GM12891 (cell line): ENCODE measurements at regions not wholly inside any gene's neighbourhood (a gene's known extent, or its start where the extent isn't known, plus 50 kb on each side); places are given as distances from the start of the nearest gene placed in this dataset.

Source experiments
- DNase-seq: peaks from one replicate; pipeline ENCODE4 v3.0.0; 2011; ENCODE audit warnings: low spot score; ENCODE audit not compliant: insufficient read length
- FAIRE-seq: peaks from 2 replicates; lab custom pipeline; 2011; peaks lifted over from hg19 to GRCh38; lab: Jason Lieb, UNC
- PAX5 ChIP-seq: IDR thresholded peaks from 2 replicates; pipeline ENCODE4 v1.6.1; 2011; ENCODE audit warnings: low read length, moderate library complexity, mild to moderate bottlenecking; ENCODE audit not compliant: insufficient read depth, severe bottlenecking
- POLR2A ChIP-seq: IDR thresholded peaks from 2 replicates; pipeline ENCODE4 v1.6.1; 2011; ENCODE audit warnings: low read depth, low read length, control low read depth
- POLR2AphosphoS5 ChIP-seq: IDR thresholded peaks from 2 replicates; pipeline ENCODE4 v1.6.1; 2011; ENCODE audit warnings: low read depth, low read length, control low read depth
- POU2F2 ChIP-seq: IDR thresholded peaks from 2 replicates; pipeline ENCODE4 v1.6.1; 2011; ENCODE audit warnings: low read depth, mild to moderate bottlenecking, control low read depth, low read length, moderate library complexity
- SPI1 ChIP-seq: IDR thresholded peaks from 2 replicates; pipeline ENCODE4 v1.6.1; 2011; ENCODE audit warnings: low read depth, low read length, control low read depth
- TAF1 ChIP-seq: IDR thresholded peaks from 2 replicates; pipeline ENCODE4 v1.6.1; 2011; ENCODE audit warnings: low read depth, low read length, control low read depth

GRCh38 chr10:84665883-84666463 lies 337.6 kb downstream of the CCSER2 start:
- DNase-seq (peak; percentile 18), FAIRE-seq (peak; percentile 23)
- TF ChIP-seq PAX5 (no peak), POU2F2 (no peak)

GRCh38 chr10:84668186-84668763 lies 339.9 kb downstream of the CCSER2 start:
- no peak for DNase-seq
- FAIRE-seq, result no peak
- TF ChIP-seq POLR2A (no peak), TAF1 (no peak), SPI1 (no peak), POU2F2 (no peak), POLR2AphosphoS5 (no peak), PAX5 (no peak)

- DNase-seq, result no peak
- no peak for TF ChIP-seq POU2F2
- no peak for TF ChIP-seq SPI1
- FAIRE-seq, result no peak
Observed at GRCh38 chr10:84675060-84675459, 346.7 kb downstream of the CCSER2 start.

- DNase-seq, result no peak
- no peak for TF ChIP-seq POLR2A
- TF ChIP-seq PAX5, result no peak
- no peak for TF ChIP-seq SPI1
- no peak for TF ChIP-seq POLR2AphosphoS5
- no peak for TF ChIP-seq TAF1
- no peak for TF ChIP-seq POU2F2
- FAIRE-seq, result no peak
Observed at GRCh38 chr10:84676536-84676935, 348.1 kb downstream of the CCSER2 start.

GRCh38 chr10:84681781-84682180 lies 353.4 kb downstream of the CCSER2 start:
- TF ChIP-seq PAX5, result no peak
- no peak for TF ChIP-seq POLR2AphosphoS5
- no peak for TF ChIP-seq TAF1
- no peak for TF ChIP-seq POU2F2
- no peak for TF ChIP-seq SPI1
- no peak for TF ChIP-seq POLR2A
- FAIRE-seq (no peak), DNase-seq (no peak)

GRCh38 chr10:84683550-84683949 lies 355.2 kb downstream of the CCSER2 start:
- DNase-seq (no peak), FAIRE-seq (no peak)
- TF ChIP-seq POLR2A (no peak), SPI1 (no peak), PAX5 (no peak), TAF1 (no peak), POLR2AphosphoS5 (no peak), POU2F2 (no peak)

- TF ChIP-seq PAX5 (no peak), SPI1 (no peak), POU2F2 (no peak), POLR2AphosphoS5 (no peak)
- no peak for DNase-seq
- no peak for FAIRE-seq
Observed at GRCh38 chr10:84683980-84684740, 355.8 kb downstream of the CCSER2 start.

GRCh38 chr10:84685047-84685660 lies 356.8 kb downstream of the CCSER2 start:
- no peak for DNase-seq
- no peak for FAIRE-seq
- TF ChIP-seq SPI1, result no peak
- no peak for TF ChIP-seq PAX5
- TF ChIP-seq POLR2AphosphoS5, result no peak
- no peak for TF ChIP-seq POLR2A
- no peak for TF ChIP-seq TAF1
- no peak for TF ChIP-seq POU2F2

- FAIRE-seq (no peak), DNase-seq (no peak)
- TF ChIP-seq TAF1 (no peak), POLR2A (no peak), SPI1 (no peak), PAX5 (no peak)
Observed at GRCh38 chr10:84693006-84693405, 364.6 kb downstream of the CCSER2 start.

- no peak for DNase-seq
- no peak for FAIRE-seq
- TF ChIP-seq SPI1 (no peak), PAX5 (no peak), POU2F2 (no peak)
Observed at GRCh38 chr10:84695902-84696301, 367.5 kb downstream of the CCSER2 start.

- TF ChIP-seq PAX5, result no peak
- TF ChIP-seq POLR2A, result no peak
- TF ChIP-seq TAF1, result no peak
- no peak for DNase-seq
Observed at GRCh38 chr10:84696610-84697009, 368.2 kb downstream of the CCSER2 start.

More at GRCh38 chr10:84696610-84697009, 368.2 kb downstream of the CCSER2 start:
- no peak for FAIRE-seq
